Right atrium auricular region (tissue), 2 donors: ENCODE measurements at regions not wholly inside any gene's neighbourhood (a gene's known extent, or its start where the extent isn't known, plus 50 kb on each side); places are given as distances from the start of the nearest gene placed in this dataset.

ENCODE experiments used
- DNase-seq: peaks from one replicate; pipeline ENCODE4 v3.0.0-alpha.2; 2019; ENCODE audit warnings: low spot score
- H3K27ac ChIP-seq, 2 donors: fragments of 200-600 bp; sonication (generic); 1 replicate in 1 of 2; 2 replicates in 1 of 2; pipeline ENCODE4 v1.5.1; 2016 to 2019
- H3K27me3 ChIP-seq, 2 donors: fragments of 200-600 bp; sonication (generic); one replicate each; pipeline versions ENCODE4 v1.5.1 to v1.6.0; 2017 to 2019
- H3K36me3 ChIP-seq: fragments of 200-600 bp; sonication (generic); one replicate; pipeline ENCODE4 v1.5.1; 2016
- H3K4me1 ChIP-seq, 2 donors: fragments of 200-600 bp; sonication (generic); one replicate each; pipeline versions ENCODE4 v1.5.1 to v1.6.0; 2017 to 2019
- H3K4me3 ChIP-seq, 2 donors: fragments of 200-600 bp; sonication (generic); 1 replicate in 1 of 2; 2 replicates in 1 of 2; pipeline ENCODE4 v1.5.1; 2017 to 2019; ENCODE audit warnings: mild to moderate bottlenecking in 1 of 2, moderate library complexity in 1 of 2
- H3K9me3 ChIP-seq, 2 donors: fragments of 200-600 bp; sonication (generic); one replicate each; pipeline ENCODE4 v1.5.1; 2019
- CTCF ChIP-seq, 2 donors: fragments of 200-600 bp; sonication (generic); IDR thresholded peaks; one replicate each; pipeline ENCODE4 v1.5.1; 2019; ENCODE audit warnings: antibody characterized with exemption in 2 of 2

GRCh38 chr4:181162266-181162665, 1080.9 kb upstream of the TENM3 start:
- DNase-seq: no peak
- no peaks in the 10 kb centered on the region for H3K27me3 ChIP-seq
- no peaks in the 10 kb centered on the region for H3K4me1 ChIP-seq
- no peak overlapping the region for H3K4me3 ChIP-seq
- no peak overlapping the region for H3K27ac ChIP-seq
- H3K9me3 ChIP-seq: no peaks in the 10 kb centered on the region
- TF ChIP-seq CTCF (IDR thresholded peaks at IDR 0.05): no peak
- no peaks in the 10 kb centered on the region for H3K36me3 ChIP-seq

GRCh38 chr4:181162676-181163075, 1080.5 kb upstream of the TENM3 start:
- H3K4me1 ChIP-seq: no peaks in the 10 kb centered on the region
- no peak overlapping the region for H3K4me3 ChIP-seq
- TF ChIP-seq CTCF (IDR thresholded peaks at IDR 0.05): no peak
- H3K36me3 ChIP-seq: no peaks in the 10 kb centered on the region
- H3K27me3 ChIP-seq: no peaks in the 10 kb centered on the region
- H3K27ac ChIP-seq: no peak overlapping the region
- no peak for DNase-seq
- no peaks in the 10 kb centered on the region for H3K9me3 ChIP-seq

- no peaks in the 10 kb centered on the region for H3K36me3 ChIP-seq
- no peak for TF ChIP-seq CTCF (IDR thresholded peaks at IDR 0.05)
- no peak for DNase-seq
- H3K27me3 ChIP-seq: no peaks in the 10 kb centered on the region
- H3K9me3 ChIP-seq: no peaks in the 10 kb centered on the region
- no peak overlapping the region for H3K4me3 ChIP-seq
- no peaks in the 10 kb centered on the region for H3K4me1 ChIP-seq
- H3K27ac ChIP-seq: no peak overlapping the region
These were observed 1076.3 kb upstream of the TENM3 start for GRCh38 chr4:181166742-181167399.

DNA sequence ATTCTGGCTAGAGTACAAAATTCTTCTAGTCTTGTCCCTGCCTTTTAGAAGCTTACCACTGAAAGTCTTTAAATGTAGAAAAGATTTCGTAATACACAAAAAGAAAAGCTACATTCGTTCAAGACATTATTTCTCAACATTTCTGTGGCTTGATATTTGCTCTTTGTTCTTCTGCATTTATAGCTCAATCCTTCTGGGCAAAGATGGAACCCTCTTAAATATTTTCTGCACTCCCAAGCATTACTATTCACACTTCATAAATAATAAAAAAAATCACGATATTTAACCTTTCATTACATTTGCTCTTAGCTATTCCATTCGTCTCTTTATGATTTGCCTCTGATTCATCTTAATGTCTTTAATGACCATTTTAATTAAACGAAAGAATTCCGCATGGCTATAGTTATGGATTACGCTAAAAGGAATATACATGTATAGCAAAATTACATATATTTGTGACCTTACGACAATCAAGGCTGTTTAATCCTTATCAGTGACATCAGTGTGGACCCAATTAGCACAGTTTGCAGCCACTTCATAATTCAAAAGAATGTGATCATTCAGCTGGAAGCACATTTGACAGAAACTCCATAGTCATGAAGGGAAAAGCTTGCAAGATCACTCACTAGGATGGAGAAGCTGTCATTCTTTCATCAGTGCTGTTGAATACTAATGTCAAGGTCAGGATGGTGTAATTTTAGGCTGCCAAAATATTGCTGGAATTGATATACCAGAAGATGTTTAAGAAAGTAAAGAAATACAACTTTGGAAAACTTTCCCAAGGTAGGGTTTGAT, 1075.0 kb upstream of the TENM3 start:
- Histone ChIP-seq H3K4me1 (no peaks in the 10 kb centered on the region), H3K9me3 (no peaks in the 10 kb centered on the region)

GRCh38 chr4:181173046-181173445, 1070.2 kb upstream of the TENM3 start:
- Histone ChIP-seq H3K4me1 (no peaks in the 10 kb centered on the region), H3K27me3 (no peaks in the 10 kb centered on the region), H3K4me3 (no peak overlapping the region), H3K27ac (no peak overlapping the region), H3K36me3 (no peaks in the 10 kb centered on the region), H3K9me3 (no peaks in the 10 kb centered on the region)
- no peak for TF ChIP-seq CTCF (IDR thresholded peaks at IDR 0.05)
- DNase-seq: no peak

More for the DNA sequence above, 1075.0 kb upstream of the TENM3 start:
- Histone ChIP-seq H3K27me3 (no peaks in the 10 kb centered on the region), H3K4me3 (no peak overlapping the region), H3K36me3 (no peaks in the 10 kb centered on the region), H3K27ac (no peak overlapping the region)
- no peak for DNase-seq
- TF ChIP-seq CTCF (IDR thresholded peaks at IDR 0.05): no peak
